ENCODE measurements at regions not wholly inside any gene's neighbourhood (a gene's known extent, or its start where the extent isn't known, plus 50 kb on each side); places are given as distances from the start of the nearest gene placed in this dataset.

GRCh38 chr11:131246663-131247062 lies 123.8 kb upstream of the NTM start:
- Histone ChIP-seq H3K27me3 (ENCODE audit: control insufficient read depth, insufficient read depth, low read length) (peaks cover 14% of the 10 kb centered on the region), H3K9me3 (ENCODE audit: control insufficient read depth, low read depth, low read length) (no peaks in the 10 kb centered on the region), H3K27ac (ENCODE audit: low read length) (no peak overlapping the region), H3K36me3 (ENCODE audit: control insufficient read depth, insufficient read depth, low read length) (no peaks in the 10 kb centered on the region), H3K4me1 (ENCODE audit: control insufficient read depth, insufficient read depth, low read length) (no peaks in the 10 kb centered on the region), H3K4me3 (ENCODE audit: low read length) (no peak overlapping the region)
- WGBS (ENCODE audit: insufficient coverage, low lambda C conversion rate): 47% methylated on average over 3 of the region's 15 CpGs
- DNase-seq: no peak

- Histone ChIP-seq H3K9me3 (ENCODE audit: control insufficient read depth, low read depth, low read length) (no peaks in the 10 kb centered on the region), H3K27me3 (ENCODE audit: control insufficient read depth, insufficient read depth, low read length) (peaks cover 14% of the 10 kb centered on the region), H3K4me1 (ENCODE audit: control insufficient read depth, insufficient read depth, low read length) (no peaks in the 10 kb centered on the region), H3K27ac (ENCODE audit: low read length) (no peak overlapping the region), H3K4me3 (ENCODE audit: low read length) (no peak overlapping the region), H3K36me3 (ENCODE audit: control insufficient read depth, insufficient read depth, low read length) (no peaks in the 10 kb centered on the region)
- no CpG with 5 or more reads among the region's 2 CpGs for WGBS (ENCODE audit: insufficient coverage, low lambda C conversion rate)
- no peak for DNase-seq
Measured at GRCh38 chr11:131248588-131248987, 121.8 kb upstream of the NTM start.

DNA sequence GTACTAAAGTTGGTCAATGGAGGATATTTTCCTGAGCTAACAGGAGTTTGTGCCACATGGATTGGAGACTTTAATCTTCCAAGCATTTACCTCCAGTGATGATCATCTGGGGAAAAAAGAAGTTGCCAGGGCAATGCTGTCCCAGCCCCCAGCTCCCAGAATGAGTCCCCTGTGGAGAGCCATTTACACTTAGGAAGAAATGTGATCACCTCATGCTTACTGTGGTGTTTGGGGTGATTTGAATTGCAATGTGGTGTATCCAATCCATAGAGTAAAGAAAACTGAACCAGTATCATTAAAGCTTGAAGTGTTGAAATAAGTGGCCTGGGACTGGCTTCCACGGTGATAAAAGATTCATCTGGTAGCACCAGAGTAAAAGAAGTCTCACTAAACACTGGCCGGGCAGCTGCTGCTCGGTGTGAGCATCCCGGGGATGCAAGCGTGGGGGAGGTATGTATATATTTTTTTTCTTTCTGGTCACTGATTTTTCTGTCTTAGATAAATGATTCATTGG lies 117.2 kb upstream of the NTM start:
- Histone ChIP-seq H3K4me1 (ENCODE audit: control insufficient read depth, insufficient read depth, low read length) (no peaks in the 10 kb centered on the region), H3K27ac (ENCODE audit: low read length) (no peak overlapping the region), H3K9me3 (ENCODE audit: control insufficient read depth, low read depth, low read length) (no peaks in the 10 kb centered on the region), H3K27me3 (ENCODE audit: control insufficient read depth, insufficient read depth, low read length) (peaks cover 5% of the 10 kb centered on the region), H3K36me3 (ENCODE audit: control insufficient read depth, insufficient read depth, low read length) (no peaks in the 10 kb centered on the region), H3K4me3 (ENCODE audit: low read length) (no peak overlapping the region)
- WGBS (ENCODE audit: insufficient coverage, low lambda C conversion rate): no CpG with 5 or more reads among the region's 5 CpGs
- no peak for DNase-seq

DNA sequence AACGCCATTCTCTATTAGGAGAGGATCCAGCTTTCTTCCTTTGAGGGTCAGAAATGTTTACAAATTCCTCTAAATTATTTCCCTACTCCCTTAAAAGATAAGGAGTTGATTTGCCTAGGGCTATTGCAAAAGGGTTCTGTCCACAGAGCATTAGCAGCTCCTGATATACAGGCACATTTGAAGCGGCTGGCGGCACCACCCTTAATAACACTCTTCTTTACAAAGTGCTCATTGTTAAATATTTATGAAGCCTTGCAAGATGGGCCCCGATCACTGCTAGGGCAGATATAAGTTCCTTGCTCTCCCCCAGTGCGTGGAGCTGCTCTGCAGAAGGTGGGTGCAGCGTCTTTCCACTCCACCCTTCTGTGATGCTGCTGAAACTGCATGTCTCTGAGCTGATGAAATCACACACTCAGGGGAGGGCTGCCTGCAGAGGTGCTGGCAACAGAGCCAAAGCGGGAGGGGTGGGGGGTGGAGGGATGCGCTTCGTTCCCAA lies 116.7 kb upstream of the NTM start:
- Histone ChIP-seq H3K4me3 (ENCODE audit: low read length) (no peak overlapping the region), H3K27me3 (ENCODE audit: control insufficient read depth, insufficient read depth, low read length) (peaks cover 3% of the 10 kb centered on the region), H3K27ac (ENCODE audit: low read length) (no peak overlapping the region), H3K36me3 (ENCODE audit: control insufficient read depth, insufficient read depth, low read length) (no peaks in the 10 kb centered on the region), H3K4me1 (ENCODE audit: control insufficient read depth, insufficient read depth, low read length) (no peaks in the 10 kb centered on the region), H3K9me3 (ENCODE audit: control insufficient read depth, low read depth, low read length) (no peaks in the 10 kb centered on the region)
- no peak for DNase-seq
- 0% methylated on average over 1 of the region's 9 CpGs for WGBS (ENCODE audit: insufficient coverage, low lambda C conversion rate)

GRCh38 chr11:131254254-131254653 lies 116.2 kb upstream of the NTM start:
- H3K36me3 ChIP-seq (ENCODE audit: control insufficient read depth, insufficient read depth, low read length): no peaks in the 10 kb centered on the region
- no peaks in the 10 kb centered on the region for H3K9me3 ChIP-seq (ENCODE audit: control insufficient read depth, low read depth, low read length)
- peaks cover 3% of the 10 kb centered on the region for H3K27me3 ChIP-seq (ENCODE audit: control insufficient read depth, insufficient read depth, low read length)
- H3K27ac ChIP-seq (ENCODE audit: low read length): no peak overlapping the region
- H3K4me3 ChIP-seq (ENCODE audit: low read length): no peak overlapping the region
- no peak for DNase-seq
- WGBS (ENCODE audit: insufficient coverage, low lambda C conversion rate): 33% methylated on average over 2 of the region's 7 CpGs
- no peaks in the 10 kb centered on the region for H3K4me1 ChIP-seq (ENCODE audit: control insufficient read depth, insufficient read depth, low read length)

- Histone ChIP-seq H3K9me3 (ENCODE audit: control insufficient read depth, low read depth, low read length) (no peaks in the 10 kb centered on the region), H3K27me3 (ENCODE audit: control insufficient read depth, insufficient read depth, low read length) (no peaks in the 10 kb centered on the region), H3K4me1 (ENCODE audit: control insufficient read depth, insufficient read depth, low read length) (no peaks in the 10 kb centered on the region), H3K27ac (ENCODE audit: low read length) (no peak overlapping the region), H3K4me3 (ENCODE audit: low read length) (no peak overlapping the region), H3K36me3 (ENCODE audit: control insufficient read depth, insufficient read depth, low read length) (no peaks in the 10 kb centered on the region)
- 100% methylated on average over 1 of the region's 5 CpGs for WGBS (ENCODE audit: insufficient coverage, low lambda C conversion rate)
- DNase-seq: no peak
Measured at GRCh38 chr11:131274233-131274632, 96.2 kb upstream of the NTM start.

DNA sequence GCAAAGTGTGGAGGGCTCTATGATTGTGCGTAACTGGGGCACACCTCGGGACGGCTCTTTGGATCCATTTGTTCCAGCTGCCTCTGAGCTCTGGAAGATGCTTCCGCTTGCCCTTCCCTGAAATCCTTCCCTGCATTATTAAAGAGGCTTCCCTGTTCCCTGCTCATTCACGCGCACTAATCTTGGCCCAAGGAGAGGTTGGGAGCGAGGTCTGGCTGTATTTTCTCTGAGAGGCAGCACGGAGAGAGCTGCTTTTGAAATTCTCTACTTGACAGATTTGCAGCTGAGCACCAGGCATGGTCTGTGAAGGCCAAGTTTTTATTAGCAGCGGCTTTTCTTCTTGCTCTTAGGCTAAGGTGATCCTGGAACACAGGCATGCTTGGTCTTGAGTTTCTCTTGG lies 94.8 kb upstream of the NTM start:
- no peak for DNase-seq
- H3K27ac ChIP-seq (ENCODE audit: low read length): no peak overlapping the region
- WGBS (ENCODE audit: insufficient coverage, low lambda C conversion rate): no CpG with 5 or more reads among the region's 9 CpGs
- no peaks in the 10 kb centered on the region for H3K27me3 ChIP-seq (ENCODE audit: control insufficient read depth, insufficient read depth, low read length)
- H3K36me3 ChIP-seq (ENCODE audit: control insufficient read depth, insufficient read depth, low read length): no peaks in the 10 kb centered on the region
- no peaks in the 10 kb centered on the region for H3K4me1 ChIP-seq (ENCODE audit: control insufficient read depth, insufficient read depth, low read length)
- H3K4me3 ChIP-seq (ENCODE audit: low read length): no peak overlapping the region
- no peaks in the 10 kb centered on the region for H3K9me3 ChIP-seq (ENCODE audit: control insufficient read depth, low read depth, low read length)

- H3K4me3 ChIP-seq (ENCODE audit: low read length): no peak overlapping the region
- H3K27me3 ChIP-seq (ENCODE audit: control insufficient read depth, insufficient read depth, low read length): no peaks in the 10 kb centered on the region
- no peak overlapping the region for H3K27ac ChIP-seq (ENCODE audit: low read length)
- no CpG with 5 or more reads among the region's 6 CpGs for WGBS (ENCODE audit: insufficient coverage, low lambda C conversion rate)
- H3K9me3 ChIP-seq (ENCODE audit: control insufficient read depth, low read depth, low read length): no peaks in the 10 kb centered on the region
- no peaks in the 10 kb centered on the region for H3K4me1 ChIP-seq (ENCODE audit: control insufficient read depth, insufficient read depth, low read length)
- no peaks in the 10 kb centered on the region for H3K36me3 ChIP-seq (ENCODE audit: control insufficient read depth, insufficient read depth, low read length)
- DNase-seq: no peak
Measured at GRCh38 chr11:131278472-131278871, 91.9 kb upstream of the NTM start.

- H3K27ac ChIP-seq (ENCODE audit: low read length): no peak overlapping the region
- no peaks in the 10 kb centered on the region for H3K4me1 ChIP-seq (ENCODE audit: control insufficient read depth, insufficient read depth, low read length)
- H3K9me3 ChIP-seq (ENCODE audit: control insufficient read depth, low read depth, low read length): no peaks in the 10 kb centered on the region
- H3K4me3 ChIP-seq (ENCODE audit: low read length): no peak overlapping the region
- 89% methylated on average over 1 of the region's 3 CpGs for WGBS (ENCODE audit: insufficient coverage, low lambda C conversion rate)
- no peaks in the 10 kb centered on the region for H3K27me3 ChIP-seq (ENCODE audit: control insufficient read depth, insufficient read depth, low read length)
- no peak for DNase-seq
- H3K36me3 ChIP-seq (ENCODE audit: control insufficient read depth, insufficient read depth, low read length): no peaks in the 10 kb centered on the region
Measured at GRCh38 chr11:131279654-131280384, 90.6 kb upstream of the NTM start.

DNA sequence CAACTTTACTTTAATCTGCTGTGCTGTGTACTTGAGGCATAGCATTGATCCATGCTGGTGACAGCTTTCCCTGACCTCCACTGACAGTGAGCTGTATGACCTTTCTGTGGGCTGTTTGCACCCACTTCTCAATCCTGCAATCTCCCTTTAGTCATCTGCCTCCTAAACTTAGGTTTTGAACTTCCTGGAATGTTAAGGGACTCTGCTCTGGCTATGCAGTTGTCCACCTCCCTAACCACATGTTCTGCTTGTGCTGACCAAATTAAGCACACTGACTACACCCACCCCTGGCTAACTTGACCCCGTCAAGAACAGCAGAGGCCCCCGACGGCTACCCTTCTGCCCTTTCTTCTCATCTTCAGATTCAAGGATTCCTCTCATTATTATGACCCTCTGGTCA lies 89.1 kb upstream of the NTM start:
- no peak for DNase-seq
- Histone ChIP-seq H3K27me3 (ENCODE audit: control insufficient read depth, insufficient read depth, low read length) (no peaks in the 10 kb centered on the region), H3K27ac (ENCODE audit: low read length) (no peak overlapping the region), H3K4me3 (ENCODE audit: low read length) (no peak overlapping the region), H3K4me1 (ENCODE audit: control insufficient read depth, insufficient read depth, low read length) (no peaks in the 10 kb centered on the region), H3K9me3 (ENCODE audit: control insufficient read depth, low read depth, low read length) (no peaks in the 10 kb centered on the region), H3K36me3 (ENCODE audit: control insufficient read depth, insufficient read depth, low read length) (no peaks in the 10 kb centered on the region)
- no CpG with 5 or more reads among the region's 3 CpGs for WGBS (ENCODE audit: insufficient coverage, low lambda C conversion rate)

DNA sequence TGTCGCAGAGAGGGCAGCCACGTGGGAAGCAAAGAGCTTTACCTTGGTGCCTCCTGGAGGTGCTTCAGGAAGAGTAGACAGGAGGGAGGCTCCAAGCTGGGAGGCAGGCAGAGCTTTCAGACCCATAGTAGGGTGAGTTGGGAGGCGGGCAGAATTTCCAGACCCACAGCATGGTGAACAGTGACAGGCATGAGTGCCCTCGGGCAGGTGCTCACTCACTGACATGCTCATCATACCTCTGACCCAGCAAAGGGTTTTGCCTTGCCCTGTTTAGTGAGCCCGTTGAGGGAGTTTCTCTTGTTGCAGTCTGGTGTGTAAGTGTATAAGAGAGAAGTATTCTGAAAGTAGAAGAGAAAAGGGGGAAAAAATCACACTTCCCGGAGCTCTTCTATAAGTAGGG lies 86.4 kb upstream of the NTM start:
- Histone ChIP-seq H3K27me3 (ENCODE audit: control insufficient read depth, insufficient read depth, low read length) (no peaks in the 10 kb centered on the region), H3K4me3 (ENCODE audit: low read length) (no peak overlapping the region), H3K9me3 (ENCODE audit: control insufficient read depth, low read depth, low read length) (no peaks in the 10 kb centered on the region), H3K36me3 (ENCODE audit: control insufficient read depth, insufficient read depth, low read length) (no peaks in the 10 kb centered on the region), H3K27ac (ENCODE audit: low read length) (no peak overlapping the region), H3K4me1 (ENCODE audit: control insufficient read depth, insufficient read depth, low read length) (no peaks in the 10 kb centered on the region)
- DNase-seq: no peak
- 100% methylated on average over 1 of the region's 6 CpGs for WGBS (ENCODE audit: insufficient coverage, low lambda C conversion rate)
